Astrocyte (in vitro differentiated cells and primary cell): ENCODE measurements at regions not wholly inside any gene's neighbourhood (a gene's known extent, or its start where the extent isn't known, plus 50 kb on each side); places are given as distances from the start of the nearest gene placed in this dataset.

Experiments
- DNase-seq: peaks from one replicate; pipeline ENCODE4 v3.0.0-alpha.2; 2010; ENCODE audit warnings: low read depth
- FAIRE-seq: peaks from 2 replicates; lab custom pipeline; 2011; peaks lifted over from hg19 to GRCh38; lab: Jason Lieb, UNC
- H2AFZ ChIP-seq: 2 replicates; pipeline ENCODE4 v1.6.0; 2012; ENCODE audit warnings: low read depth, low read length, inconsistent platforms
- H3K27ac ChIP-seq: 2 replicates; pipeline ENCODE4 v1.5.1; 2011; ENCODE audit warnings: low read depth, low read length, inconsistent platforms
- H3K27me3 ChIP-seq: 2 replicates; pipeline ENCODE4 v1.6.0; 2011; ENCODE audit warnings: low read length, inconsistent platforms; ENCODE audit not compliant: insufficient read depth
- H3K36me3 ChIP-seq: 2 replicates; pipeline ENCODE4 v1.5.1; 2011; ENCODE audit warnings: low read length, inconsistent platforms; ENCODE audit not compliant: insufficient read depth
- H3K4me1 ChIP-seq: 2 replicates; pipeline ENCODE4 v1.5.1; 2011; ENCODE audit warnings: low read length, inconsistent platforms; ENCODE audit not compliant: insufficient read depth
- H3K4me2 ChIP-seq: 2 replicates; pipeline ENCODE4 v1.6.0; 2012; ENCODE audit warnings: low read length, inconsistent platforms
- H3K4me3 ChIP-seq: 2 replicates; pipeline ENCODE4 v1.5.1; 2011; ENCODE audit warnings: low read depth, mild to moderate bottlenecking, low read length, inconsistent platforms; ENCODE audit not compliant: insufficient read depth
- H3K79me2 ChIP-seq: 2 replicates; pipeline ENCODE4 v1.6.0; 2012; ENCODE audit warnings: mild to moderate bottlenecking, low read length, inconsistent platforms; ENCODE audit not compliant: insufficient read depth
- H3K9ac ChIP-seq: 2 replicates; pipeline ENCODE4 v1.6.0; 2012; ENCODE audit warnings: mild to moderate bottlenecking, low read length, inconsistent platforms
- H3K9me3 ChIP-seq: 2 replicates; pipeline ENCODE4 v1.5.1; 2012; ENCODE audit warnings: low read depth, mild to moderate bottlenecking, low read length, inconsistent platforms; ENCODE audit not compliant: insufficient read depth
- H4K20me1 ChIP-seq: 2 replicates; pipeline ENCODE4 v1.6.0; 2012; ENCODE audit warnings: low read length, inconsistent platforms; ENCODE audit not compliant: insufficient read depth
- H3K27ac Mint-ChIP-seq: one replicate; pipeline ENCODE4 v1.8.0; 2021; ENCODE audit warnings: mild to moderate bottlenecking, mixed read lengths; ENCODE audit not compliant: unreplicated experiment
- H3K27me3 Mint-ChIP-seq: one replicate; pipeline ENCODE4 v1.8.0; 2021; ENCODE audit warnings: low read depth, mixed read lengths; ENCODE audit not compliant: unreplicated experiment
- H3K36me3 Mint-ChIP-seq: one replicate; pipeline ENCODE4 v1.8.0; 2021; ENCODE audit warnings: low read depth, mixed read lengths; ENCODE audit not compliant: unreplicated experiment
- H3K4me1 Mint-ChIP-seq: one replicate; pipeline ENCODE4 v1.8.0; 2021; ENCODE audit warnings: low read depth, mixed read lengths; ENCODE audit not compliant: unreplicated experiment
- H3K4me3 Mint-ChIP-seq: one replicate; pipeline ENCODE4 v1.8.0; 2021; ENCODE audit warnings: mild to moderate bottlenecking, moderate library complexity, mixed read lengths; ENCODE audit not compliant: unreplicated experiment
- H3K9me3 Mint-ChIP-seq: one replicate; pipeline ENCODE4 v1.8.0; 2021; ENCODE audit warnings: mild to moderate bottlenecking, mixed read lengths; ENCODE audit not compliant: unreplicated experiment
- CTCF ChIP-seq: IDR thresholded peaks from 2 replicates; pipeline ENCODE4 v1.5.1; 2011; ENCODE audit warnings: low read depth, mild to moderate bottlenecking, inconsistent platforms, low read length, moderate library complexity; ENCODE audit not compliant: insufficient read depth
- EZH2 ChIP-seq: IDR thresholded peaks from 2 replicates; pipeline ENCODE4 v1.6.1; 2012; ENCODE audit warnings: mild to moderate bottlenecking, low read length, inconsistent platforms; ENCODE audit not compliant: insufficient read depth

GRCh38 chr10:20492447-20492846 is 404.7 kb downstream of the NEBL start:
- Histone ChIP-seq H3K4me2 (no peak overlapping the region), H3K4me1 (no peaks in the 10 kb centered on the region), H3K9ac (no peak overlapping the region), H3K4me3 (no peak overlapping the region), H3K27ac (no peak overlapping the region), H3K79me2 (no peaks in the 10 kb centered on the region), H3K36me3 (no peaks in the 10 kb centered on the region), H3K9me3 (no peaks in the 10 kb centered on the region), H2AFZ (no peak overlapping the region), H3K27me3 (no peaks in the 10 kb centered on the region), H4K20me1 (no peaks in the 10 kb centered on the region)
- TF ChIP-seq CTCF: no peak
- TF ChIP-seq EZH2: no peak
- no peak overlapping the region for H3K27ac Mint-ChIP-seq
- DNase-seq (no peak), FAIRE-seq (no peak)
- no peaks in the 10 kb centered on the region for H3K36me3 Mint-ChIP-seq
- H3K27me3 Mint-ChIP-seq: no peaks in the 10 kb centered on the region
- peaks cover 14% of the 10 kb centered on the region for H3K9me3 Mint-ChIP-seq
- H3K4me3 Mint-ChIP-seq: no peak overlapping the region
- peaks cover 4% of the 10 kb centered on the region for H3K4me1 Mint-ChIP-seq

- H4K20me1 ChIP-seq: no peaks in the 10 kb centered on the region
- peaks cover 4% of the 10 kb centered on the region for H3K4me1 Mint-ChIP-seq
- no peaks in the 10 kb centered on the region for H3K36me3 ChIP-seq
- no peak overlapping the region for H2AFZ ChIP-seq
- FAIRE-seq: no peak
- H3K9me3 ChIP-seq: no peaks in the 10 kb centered on the region
- no peaks in the 10 kb centered on the region for H3K79me2 ChIP-seq
- H3K27ac Mint-ChIP-seq: no peak overlapping the region
- no peaks in the 10 kb centered on the region for H3K27me3 Mint-ChIP-seq
- TF ChIP-seq EZH2 (no peak), CTCF (no peak)
- no peak overlapping the region for H3K4me2 ChIP-seq
- H3K9me3 Mint-ChIP-seq: peaks cover 8% of the 10 kb centered on the region
- no peaks in the 10 kb centered on the region for H3K27me3 ChIP-seq
- no peaks in the 10 kb centered on the region for H3K36me3 Mint-ChIP-seq
- H3K4me1 ChIP-seq: no peaks in the 10 kb centered on the region
- no peak overlapping the region for H3K4me3 ChIP-seq
- H3K4me3 Mint-ChIP-seq: no peak overlapping the region
- no peak overlapping the region for H3K27ac ChIP-seq
- DNase-seq: peak; percentile 8
- no peak overlapping the region for H3K9ac ChIP-seq
Observed at GRCh38 chr10:20489961-20490360, 407.1 kb downstream of the NEBL start.

GRCh38 chr10:20486791-20487190 is 410.3 kb downstream of the NEBL start:
- Histone ChIP-seq H3K27ac (no peak overlapping the region), H3K4me2 (no peak overlapping the region), H3K4me3 (no peak overlapping the region), H4K20me1 (no peaks in the 10 kb centered on the region), H3K79me2 (no peaks in the 10 kb centered on the region), H3K4me1 (no peaks in the 10 kb centered on the region), H3K27me3 (no peaks in the 10 kb centered on the region), H3K9ac (no peak overlapping the region), H3K36me3 (no peaks in the 10 kb centered on the region), H2AFZ (no peak overlapping the region), H3K9me3 (no peaks in the 10 kb centered on the region)
- Mint-ChIP-seq H3K4me3 (no peak overlapping the region), H3K36me3 (no peaks in the 10 kb centered on the region), H3K27me3 (no peaks in the 10 kb centered on the region), H3K27ac (no peak overlapping the region), H3K4me1 (peaks cover 4% of the 10 kb centered on the region), H3K9me3 (no peaks in the 10 kb centered on the region)
- TF ChIP-seq CTCF: no peak
- no peak for TF ChIP-seq EZH2
- no peak for FAIRE-seq
- no peak for DNase-seq
